Heart left ventricle (tissue), 16 donors: ENCODE measurements at regions not wholly inside any gene's neighbourhood (a gene's known extent, or its start where the extent isn't known, plus 50 kb on each side); places are given as distances from the start of the nearest gene placed in this dataset.

Experiments used
- ATAC-seq, 4 donors: fragments of 200-7000 bp; cut with Tn5 transposase; one replicate each; pipeline ENCODE4 v1.9.1; 2020 to 2022; ENCODE audit warnings: moderate library complexity in 4 of 4, mild to moderate bottlenecking in 3 of 4, moderate number of reproducible peaks in 1 of 4
- DNase-seq, 5 donors: peaks; one replicate each; pipeline ENCODE4 v3.0.0-alpha.2; 2020
- H3K27ac ChIP-seq, 12 donors: fragments of 200-600 bp; sonication (generic) in 4 of 12; one replicate each; pipeline versions ENCODE4 v1.5.0 to v1.8.0; 2016 to 2022; ENCODE audit warnings: mild to moderate bottlenecking in 2 of 12
- H3K27me3 ChIP-seq, 9 donors: fragments of 200-600 bp; sonication (generic) in 2 of 9; one replicate each; pipeline versions ENCODE4 v1.5.1 to v1.8.0; 2016 to 2022; ENCODE audit warnings: mild to moderate bottlenecking in 3 of 9
- H3K36me3 ChIP-seq, 9 donors: fragments of 200-600 bp; sonication (generic) in 2 of 9; one replicate each; pipeline versions ENCODE4 v1.5.0 to v1.8.0; 2018 to 2022; ENCODE audit warnings: mild to moderate bottlenecking in 2 of 9
- H3K4me1 ChIP-seq, 12 donors: fragments of 200-600 bp; sonication (generic) in 4 of 12; one replicate each; pipeline versions ENCODE4 v1.5.0 to v1.8.0; 2016 to 2022; ENCODE audit warnings: mild to moderate bottlenecking in 3 of 12
- H3K4me3 ChIP-seq, 12 donors: fragments of 200-600 bp; sonication (generic) in 4 of 12; one replicate each; pipeline versions ENCODE4 v1.5.0 to v1.8.0; 2017 to 2022; ENCODE audit warnings: mild to moderate bottlenecking in 9 of 12, moderate library complexity in 4 of 12
- H3K9me3 ChIP-seq, 12 donors: fragments of 200-600 bp; sonication (generic) in 4 of 12; one replicate each; pipeline versions ENCODE4 v1.5.0 to v1.8.0; 2016 to 2022; ENCODE audit warnings: mild to moderate bottlenecking in 1 of 12
- CTCF ChIP-seq, 12 donors: fragments of 200-600 bp; sonication (generic) in 4 of 12; IDR thresholded peaks; one replicate each; pipeline versions ENCODE4 v1.5.0 to v1.8.0; 2018 to 2022; ENCODE audit warnings: antibody characterized with exemption in 12 of 12, mild to moderate bottlenecking in 5 of 12
- POLR2A ChIP-seq, 2 donors: fragments of 450-650 bp; IDR thresholded peaks; one replicate each; pipeline ENCODE4 v1.6.1; 2017; ENCODE audit warnings: antibody characterized with exemption in 2 of 2, mild to moderate bottlenecking in 2 of 2, moderate library complexity in 2 of 2
- WGBS, 4 donors: extraction: QIAGEN DNeasy Blood & Tissue Kit in 2 of 4; methylation state at CpG; one replicate each; pipeline versions ENCODE4 v1.1.5 to v1.1.7; 2013 to 2018; 5-methylcytosine and 5-hydroxymethylcytosine counted together
- intact Hi-C, 10 donors: fragments of 100-400 bp; cut with DNase I; formaldehyde crosslinking; loops; one replicate each; pipeline versions ENCODE4 v1.11.1 to v1.14.2; 2022
- donor health status: ischemic (EF 13 %, LVEDD 7.1; RV severe dilation, severe dysfunction).
- donor health status: healthy with polysubstance abuse.
- donor health status: DM: no; HTN: yes; CAD: no.
- donor health status: DM: no; HTN: no; CAD: no.
- donor health status: ischemic (EF 25% LVEDD 6.9; RV normal size, moderate dysfunction).
- donor health status: ischemic (EF 25% LVEDD 5.7; RV mildly dilated, moderate dysfunction).
- donor health status: healthy.
- donor health status: DM: yes; HTN: yes; CAD: no.
- donor health status: ischemic (EF 35%, LVEDD 5.7; RV mildly dilated, moderate dysfunction).
- donor health status: nonischemic (EF 11% LVEDD 7.7; RV severe dilation, severe dysfunction).
- donor health status: DM: yes; HTN: yes; CAD: no.
- donor health status: PGD.
- donor health status: ischemic (EF 29% LVEDD 5.4; RV normal size, mild dysfunction).
- donor health status: nonischemic (EF 23%, LVEDD 6.1; RV moderate dilation, normal function).

- no peaks in the 10 kb centered on the region for H3K36me3 ChIP-seq
- peaks cover 0 to 6% (median 0%) of the 10 kb centered on the region in 9 donors for H3K27me3 ChIP-seq
- H3K4me3 ChIP-seq, result no peak overlapping the region
- DNase-seq (no peak), ATAC-seq (no peak)
- TF ChIP-seq CTCF (IDR thresholded peaks at IDR 0.05) (no peak), POLR2A (IDR thresholded peaks at IDR 0.05) (no peak)
- 63 to 73% (median 65%) methylated on average over 6 of the region's 6 CpGs for WGBS, 4 donors
- intact Hi-C loops, result no loop called here
- H3K27ac ChIP-seq, result no peak overlapping the region
- H3K9me3 ChIP-seq, result no peaks in the 10 kb centered on the region
- H3K4me1 ChIP-seq, result no peaks in the 10 kb centered on the region
These were observed 281.7 kb upstream of the PITX2 start for GRCh38 chr4:110904435-110905065.

GRCh38 chr4:110905367-110905766 lies 282.5 kb upstream of the PITX2 start:
- DNase-seq (no peak), ATAC-seq (no peak)
- Histone ChIP-seq H3K9me3 (no peaks in the 10 kb centered on the region), H3K36me3 (no peaks in the 10 kb centered on the region), H3K4me3 (no peak overlapping the region), H3K4me1 (no peaks in the 10 kb centered on the region), H3K27me3 (peaks cover 0 to 6% (median 0%) of the 10 kb centered on the region in 9 donors), H3K27ac (no peak overlapping the region)
- intact Hi-C loops, result no loop called here
- TF ChIP-seq CTCF (IDR thresholded peaks at IDR 0.05) (no peak), POLR2A (IDR thresholded peaks at IDR 0.05) (no peak)

- Histone ChIP-seq H3K27ac (no peak overlapping the region), H3K4me3 (no peak overlapping the region), H3K27me3 (peaks cover 0 to 2% (median 0%) of the 10 kb centered on the region in 9 donors), H3K36me3 (no peaks in the 10 kb centered on the region), H3K4me1 (no peaks in the 10 kb centered on the region), H3K9me3 (no peaks in the 10 kb centered on the region)
- intact Hi-C loops, result no loop called here
- ATAC-seq (no peak), DNase-seq (no peak)
- TF ChIP-seq POLR2A (IDR thresholded peaks at IDR 0.05) (no peak), CTCF (IDR thresholded peaks at IDR 0.05) (no peak)
- WGBS, 4 donors, result 76 to 90% (median 85%) methylated on average over 1 of the region's 1 CpG
These were observed 285.0 kb upstream of the PITX2 start for GRCh38 chr4:110907801-110908313.

- H3K27ac ChIP-seq, result no peak overlapping the region
- ATAC-seq (no peak), DNase-seq (no peak)
- intact Hi-C loops, result no loop called here
- H3K27me3 ChIP-seq, result no peaks in the 10 kb centered on the region
- no peaks in the 10 kb centered on the region for H3K4me1 ChIP-seq
- WGBS, 4 donors, result 69 to 82% (median 73%) methylated on average over 3 of the region's 3 CpGs
- H3K9me3 ChIP-seq, result no peaks in the 10 kb centered on the region
- H3K36me3 ChIP-seq, result no peaks in the 10 kb centered on the region
- TF ChIP-seq CTCF (IDR thresholded peaks at IDR 0.05) (no peak), POLR2A (IDR thresholded peaks at IDR 0.05) (no peak)
- no peak overlapping the region for H3K4me3 ChIP-seq
These were observed 291.9 kb upstream of the PITX2 start for GRCh38 chr4:110914791-110915190.
